AG09309 (cell line): ENCODE measurements at regions not wholly inside any gene's neighbourhood (a gene's known extent, or its start where the extent isn't known, plus 50 kb on each side); places are given as distances from the start of the nearest gene placed in this dataset.

ENCODE experiments used
- DNase-seq: peaks from one replicate; pipeline ENCODE4 v3.0.0-alpha.2; 2010; ENCODE audit warnings: low read depth
- H3K4me3 ChIP-seq: 2 replicates; pipeline ENCODE4 v1.5.1; 2011; ENCODE audit warnings: mild to moderate bottlenecking, low read depth, low read length, moderate library complexity; ENCODE audit not compliant: control insufficient read depth
- TF ChIP-seq, protein P1 (sequence below): IDR thresholded peaks from 2 replicates; pipeline ENCODE4 v1.5.1; 2011; ENCODE audit warnings: mild to moderate bottlenecking, low read depth, low read length, inconsistent platforms; ENCODE audit not compliant: insufficient read depth, control insufficient read depth; ENCODE audit errors: missing control alignments

DNA sequence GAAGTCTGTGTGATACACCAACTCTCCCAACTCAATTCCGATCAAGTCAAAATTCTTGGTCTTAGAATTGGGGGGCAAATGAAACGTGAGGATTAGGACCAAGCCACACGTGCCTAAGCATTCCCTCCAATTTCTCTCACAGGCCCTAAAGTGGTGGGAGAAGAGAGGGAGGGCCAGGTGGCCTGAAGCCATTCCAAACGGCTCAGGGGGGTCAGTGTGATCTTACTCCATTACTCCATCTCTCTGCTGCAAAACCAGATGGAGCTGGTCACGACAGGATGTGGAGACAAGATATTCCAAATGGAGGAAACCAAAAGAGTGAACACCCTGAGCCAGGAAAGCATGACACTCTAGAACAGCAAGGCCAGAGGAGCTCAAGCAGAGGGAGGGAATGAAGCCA lies 195.4 kb downstream of the FOXO1 start:
- no peak overlapping the region for H3K4me3 ChIP-seq
- TF ChIP-seq, protein P1, sequence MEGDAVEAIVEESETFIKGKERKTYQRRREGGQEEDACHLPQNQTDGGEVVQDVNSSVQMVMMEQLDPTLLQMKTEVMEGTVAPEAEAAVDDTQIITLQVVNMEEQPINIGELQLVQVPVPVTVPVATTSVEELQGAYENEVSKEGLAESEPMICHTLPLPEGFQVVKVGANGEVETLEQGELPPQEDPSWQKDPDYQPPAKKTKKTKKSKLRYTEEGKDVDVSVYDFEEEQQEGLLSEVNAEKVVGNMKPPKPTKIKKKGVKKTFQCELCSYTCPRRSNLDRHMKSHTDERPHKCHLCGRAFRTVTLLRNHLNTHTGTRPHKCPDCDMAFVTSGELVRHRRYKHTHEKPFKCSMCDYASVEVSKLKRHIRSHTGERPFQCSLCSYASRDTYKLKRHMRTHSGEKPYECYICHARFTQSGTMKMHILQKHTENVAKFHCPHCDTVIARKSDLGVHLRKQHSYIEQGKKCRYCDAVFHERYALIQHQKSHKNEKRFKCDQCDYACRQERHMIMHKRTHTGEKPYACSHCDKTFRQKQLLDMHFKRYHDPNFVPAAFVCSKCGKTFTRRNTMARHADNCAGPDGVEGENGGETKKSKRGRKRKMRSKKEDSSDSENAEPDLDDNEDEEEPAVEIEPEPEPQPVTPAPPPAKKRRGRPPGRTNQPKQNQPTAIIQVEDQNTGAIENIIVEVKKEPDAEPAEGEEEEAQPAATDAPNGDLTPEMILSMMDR = no peak
- no peak for DNase-seq

DNA sequence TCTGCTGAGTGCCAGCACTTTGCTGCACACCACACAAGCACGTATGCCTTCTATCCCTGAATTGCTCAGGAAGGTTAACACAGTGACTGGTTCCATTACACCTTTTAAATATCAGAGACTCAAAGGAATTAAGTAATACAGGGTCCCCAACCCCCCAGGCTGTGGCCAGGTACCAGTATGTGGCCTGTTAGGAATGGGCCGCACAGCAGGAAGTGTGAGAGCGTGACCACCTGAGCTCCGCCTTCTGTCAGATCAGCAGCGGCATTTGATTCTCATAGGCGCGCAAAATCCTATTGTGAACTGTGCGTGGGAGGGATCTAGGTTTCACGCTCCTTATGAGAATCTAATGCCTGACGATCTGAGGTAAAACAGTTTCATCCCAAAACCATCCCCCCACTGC lies 194.5 kb downstream of the FOXO1 start:
- H3K4me3 ChIP-seq = no peak overlapping the region
- no peak for DNase-seq
- TF ChIP-seq, protein P1 = no peak

DNA sequence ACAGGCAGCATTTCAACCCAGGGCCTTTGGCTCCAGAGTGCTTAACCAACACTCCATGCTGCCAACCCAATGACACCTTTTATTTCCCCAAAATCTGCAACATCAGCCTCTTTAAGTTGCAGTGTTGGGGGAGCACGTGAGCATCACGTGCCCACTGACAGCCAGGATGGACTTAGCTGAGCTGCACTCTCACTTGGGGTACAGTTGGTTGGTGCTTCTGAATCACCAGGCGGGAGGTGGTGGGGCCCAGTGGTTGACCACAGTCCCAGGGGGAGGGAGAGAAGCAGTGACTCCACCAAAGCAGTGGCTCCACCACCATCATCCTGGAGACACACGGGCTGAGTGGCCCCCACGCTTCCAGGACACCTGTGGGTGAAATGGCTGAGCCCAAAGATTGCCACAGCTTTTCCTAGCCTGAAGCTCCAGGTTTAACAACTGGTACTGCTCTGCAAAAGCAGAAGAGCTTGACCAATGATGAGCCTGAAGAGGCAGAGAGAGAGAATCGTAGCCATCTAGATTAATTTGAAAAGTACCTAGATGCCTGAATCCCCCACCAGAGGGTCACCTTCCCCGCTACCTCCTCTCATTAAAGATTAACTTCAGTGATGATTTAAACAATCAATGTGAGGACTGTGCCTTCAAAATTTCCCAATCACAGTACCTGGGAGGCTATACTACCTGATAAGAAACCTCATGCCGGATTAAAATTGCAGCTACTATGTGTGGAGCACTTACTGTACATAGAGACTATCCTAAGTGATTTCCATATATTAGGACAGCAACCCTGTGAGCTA lies 193.8 kb downstream of the FOXO1 start:
- no peak overlapping the region for H3K4me3 ChIP-seq
- DNase-seq = no peak
- TF ChIP-seq, protein P1 = no peak

DNA sequence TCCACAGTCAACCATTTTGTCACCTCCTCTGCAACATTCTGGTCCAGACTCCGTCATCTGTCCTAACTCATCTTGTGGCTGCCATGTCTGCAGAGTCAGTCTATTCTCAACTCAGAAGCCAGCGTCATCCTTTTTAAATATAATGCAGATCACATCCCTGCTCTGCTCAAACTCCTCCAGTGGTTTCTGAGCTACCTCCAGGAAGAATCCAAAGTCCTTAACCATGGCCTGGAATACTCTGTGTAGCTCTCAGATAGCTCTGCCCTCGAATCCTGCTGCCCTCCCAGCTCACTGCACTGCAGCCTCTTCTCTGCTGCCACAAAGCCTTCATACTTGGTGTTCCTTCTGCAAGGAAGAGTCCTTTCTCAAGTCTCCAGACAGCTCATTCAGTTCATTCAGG lies 190.8 kb downstream of the FOXO1 start:
- DNase-seq = no peak
- H3K4me3 ChIP-seq = no peak overlapping the region
- TF ChIP-seq, protein P1 = no peak

DNA sequence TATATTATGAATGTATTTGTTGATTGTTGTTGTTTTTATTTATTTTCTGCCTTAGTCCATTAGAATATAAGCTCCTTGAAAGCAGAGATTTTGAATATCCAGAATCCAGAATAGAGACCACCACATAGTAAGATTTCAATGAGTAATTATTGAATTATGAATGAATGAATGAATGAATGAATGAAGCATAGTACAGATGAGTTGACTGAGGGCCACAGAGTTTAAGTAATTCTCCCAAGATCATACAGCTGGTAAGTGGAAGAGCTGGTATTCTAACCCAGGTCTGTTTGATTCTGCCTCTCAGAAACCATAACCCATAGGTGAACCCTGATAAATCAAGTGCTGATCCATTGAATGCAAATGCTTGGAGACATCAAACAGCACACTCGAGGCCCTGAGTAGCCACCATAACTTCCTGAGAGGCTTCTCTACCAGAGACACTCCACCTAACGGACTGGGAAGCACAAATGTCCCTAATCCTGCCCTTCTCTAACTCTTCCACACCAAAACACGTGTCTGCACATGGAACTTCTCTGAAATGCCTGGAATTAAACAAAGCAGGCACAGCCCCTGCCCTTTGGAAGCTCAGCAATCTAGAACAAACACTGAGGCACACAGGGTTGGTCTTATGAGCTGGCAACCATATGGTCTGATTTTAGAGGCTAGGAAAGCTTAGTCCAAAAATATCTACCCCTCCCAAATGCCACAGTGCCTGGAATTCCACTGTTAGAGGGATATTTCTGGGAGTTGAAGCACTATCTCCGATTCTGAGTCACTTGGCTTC lies 190.1 kb downstream of the FOXO1 start:
- TF ChIP-seq, protein P1 = no peak
- H3K4me3 ChIP-seq = no peak overlapping the region
- DNase-seq = peak; percentile 49

DNA sequence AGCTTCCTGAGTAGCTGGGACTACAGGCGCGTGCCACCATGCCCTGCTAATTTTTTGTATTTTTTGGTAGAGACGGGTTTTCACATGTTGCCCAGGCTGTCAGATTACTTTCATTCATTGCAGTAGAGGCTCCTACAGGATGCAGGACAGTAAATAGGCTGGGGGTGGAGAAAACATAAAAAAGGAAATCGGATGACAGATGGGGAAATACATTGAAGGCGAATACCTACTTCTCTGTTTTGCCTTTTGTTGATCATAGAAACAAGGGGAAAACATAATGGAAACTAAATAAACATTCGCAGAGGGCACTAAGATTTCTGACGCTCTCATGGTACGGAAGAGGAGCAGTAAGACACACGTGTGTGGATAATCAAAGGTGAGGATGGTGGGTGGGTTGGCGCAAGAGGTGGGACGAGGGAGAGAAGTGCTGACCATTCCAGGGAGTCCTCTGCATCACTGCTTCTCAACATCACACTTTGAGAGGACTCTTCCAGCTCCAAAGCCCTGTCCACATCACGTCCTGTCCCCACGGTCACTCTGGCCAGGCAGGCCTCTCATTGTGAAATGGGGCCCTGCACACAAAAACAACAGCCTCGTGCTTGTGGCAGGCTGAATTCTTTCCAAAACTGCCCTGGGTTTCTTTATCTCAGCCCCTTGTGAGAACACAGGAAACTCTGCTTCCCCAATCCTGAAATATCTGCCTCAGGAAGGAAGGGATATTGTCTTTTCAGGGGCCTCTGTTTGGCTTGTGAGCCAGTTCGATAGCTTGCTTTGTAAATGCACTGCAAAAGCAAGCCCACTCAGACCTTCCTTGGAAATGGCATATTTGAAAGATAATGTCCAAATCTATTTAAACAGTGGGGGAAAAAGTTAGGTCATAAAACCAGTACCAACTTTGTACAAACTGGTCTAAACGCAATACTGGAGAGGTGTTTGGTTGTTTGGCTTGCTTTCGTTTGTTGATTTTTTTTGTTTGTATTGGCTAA lies 188.5 kb downstream of the FOXO1 start:
- no peak overlapping the region for H3K4me3 ChIP-seq
- TF ChIP-seq, protein P1 = no peak
- DNase-seq = no peak
